GM06990 (cell line): ENCODE measurements at regions not wholly inside any gene's neighbourhood (a gene's known extent, or its start where the extent isn't known, plus 50 kb on each side); places are given as distances from the start of the nearest gene placed in this dataset.

ENCODE experiments used
- DNase-seq: peaks from one replicate; pipeline ENCODE4 v3.0.0-alpha.2; 2011; ENCODE audit not compliant: insufficient read length; ENCODE audit errors: extremely low read depth
- H3K27me3 ChIP-seq: replicated peaks from 2 replicates; pipeline ENCODE4 v1.6.0; 2011; ENCODE audit warnings: low read length; ENCODE audit not compliant: control insufficient read depth, insufficient read depth
- H3K36me3 ChIP-seq: 2 replicates; pipeline ENCODE4 v1.5.1; 2011; ENCODE audit warnings: low read length; ENCODE audit not compliant: control insufficient read depth, insufficient read depth
- H3K4me3 ChIP-seq: replicated peaks from 2 replicates; pipeline ENCODE4 v1.5.1; 2011; ENCODE audit warnings: low read depth, mild to moderate bottlenecking, control low read depth, low read length
- TF ChIP-seq, protein P1 (sequence below): IDR thresholded peaks from 2 replicates; pipeline ENCODE4 v1.5.1; 2011; ENCODE audit warnings: low read length, control low read depth, mild to moderate bottlenecking, inconsistent platforms; ENCODE audit not compliant: insufficient read depth, poor library complexity, severe bottlenecking

DNA sequence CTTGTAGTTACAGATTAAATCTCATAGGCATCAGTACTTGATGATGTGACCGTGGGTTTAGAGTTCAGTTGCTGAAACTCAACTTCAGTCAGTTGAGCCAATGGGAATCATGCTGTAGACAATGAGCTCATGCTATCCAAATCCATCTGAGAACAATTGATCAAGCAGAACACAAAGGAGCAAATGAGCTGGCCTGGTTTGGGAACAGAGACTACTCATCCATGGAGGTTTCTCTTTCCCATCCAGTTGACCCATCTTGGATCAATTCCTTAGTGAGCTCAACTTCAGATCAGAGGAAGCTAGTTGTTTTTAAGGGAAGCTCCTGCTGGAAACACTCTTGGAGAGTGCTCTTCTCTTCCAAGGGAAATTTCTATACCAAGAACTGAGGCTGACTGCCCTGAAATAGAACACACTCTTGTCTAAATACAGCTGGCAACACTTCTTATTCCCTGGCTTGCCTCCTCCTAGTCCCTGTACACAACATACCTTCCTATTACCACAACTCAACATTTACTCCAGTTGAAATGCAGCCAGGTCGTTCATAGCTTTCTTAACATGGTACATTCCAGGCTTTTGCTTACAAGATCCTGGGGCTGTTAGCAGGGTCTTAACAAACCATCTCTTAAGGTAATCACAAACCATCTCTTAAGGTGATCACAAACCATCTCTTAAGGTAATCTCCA is 203.9 kb upstream of the PRDM1 start:
- TF ChIP-seq, protein P1, sequence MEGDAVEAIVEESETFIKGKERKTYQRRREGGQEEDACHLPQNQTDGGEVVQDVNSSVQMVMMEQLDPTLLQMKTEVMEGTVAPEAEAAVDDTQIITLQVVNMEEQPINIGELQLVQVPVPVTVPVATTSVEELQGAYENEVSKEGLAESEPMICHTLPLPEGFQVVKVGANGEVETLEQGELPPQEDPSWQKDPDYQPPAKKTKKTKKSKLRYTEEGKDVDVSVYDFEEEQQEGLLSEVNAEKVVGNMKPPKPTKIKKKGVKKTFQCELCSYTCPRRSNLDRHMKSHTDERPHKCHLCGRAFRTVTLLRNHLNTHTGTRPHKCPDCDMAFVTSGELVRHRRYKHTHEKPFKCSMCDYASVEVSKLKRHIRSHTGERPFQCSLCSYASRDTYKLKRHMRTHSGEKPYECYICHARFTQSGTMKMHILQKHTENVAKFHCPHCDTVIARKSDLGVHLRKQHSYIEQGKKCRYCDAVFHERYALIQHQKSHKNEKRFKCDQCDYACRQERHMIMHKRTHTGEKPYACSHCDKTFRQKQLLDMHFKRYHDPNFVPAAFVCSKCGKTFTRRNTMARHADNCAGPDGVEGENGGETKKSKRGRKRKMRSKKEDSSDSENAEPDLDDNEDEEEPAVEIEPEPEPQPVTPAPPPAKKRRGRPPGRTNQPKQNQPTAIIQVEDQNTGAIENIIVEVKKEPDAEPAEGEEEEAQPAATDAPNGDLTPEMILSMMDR = no peak

DNA sequence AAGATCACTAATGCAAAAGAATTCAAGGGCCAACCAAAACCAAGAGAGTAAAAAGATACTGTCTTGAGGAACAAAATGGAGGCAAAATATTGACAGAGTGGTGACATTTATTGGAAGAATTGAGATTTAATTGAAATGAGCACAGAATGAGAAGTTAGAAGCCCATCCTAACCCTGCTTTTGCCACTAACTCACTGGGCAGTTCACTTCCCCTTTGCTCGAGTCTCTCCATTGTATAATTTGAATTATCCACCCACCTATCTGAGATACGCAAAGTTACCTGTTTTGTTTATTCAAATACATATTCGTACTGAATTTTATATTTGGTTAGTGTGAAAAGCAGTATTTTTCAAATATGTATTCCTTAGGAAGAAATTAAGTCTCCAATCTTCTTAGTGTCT is 204.5 kb upstream of the PRDM1 start:
- DNase-seq = no peak
- TF ChIP-seq, protein P1 = no peak
- H3K27me3 ChIP-seq = no peaks in the 10 kb centered on the region; the same call in 1 of the 2 replicates

More for the DNA sequence above, 203.9 kb upstream of the PRDM1 start:
- Histone ChIP-seq H3K4me3 (no peak overlapping the region), H3K27me3 (no peaks in the 10 kb centered on the region; the same call in 1 of the 2 replicates), H3K36me3 (no peaks in the 10 kb centered on the region)
- DNase-seq = no peak

DNA sequence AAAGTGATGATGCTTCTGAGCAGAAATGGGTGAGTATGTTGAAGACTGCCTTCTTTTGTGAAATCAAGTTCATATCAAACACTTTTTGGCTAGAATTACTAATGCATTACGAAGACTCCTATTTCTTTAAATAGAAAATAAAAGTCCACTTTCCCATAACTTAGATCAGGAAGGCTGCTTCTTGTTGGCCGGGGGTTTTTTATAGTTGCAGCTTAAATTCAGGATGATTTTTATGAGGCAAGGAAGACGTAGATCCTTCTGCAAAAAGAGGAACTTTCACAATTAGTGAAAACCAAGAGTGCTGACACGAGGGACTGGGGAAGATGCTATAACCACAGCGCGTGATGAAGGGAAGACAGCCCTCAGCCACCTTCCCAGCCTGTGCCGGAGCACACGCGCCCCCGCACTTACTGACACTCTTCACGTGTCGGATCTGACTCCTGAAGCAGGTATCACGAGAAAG is 206.1 kb upstream of the PRDM1 start:
- no peak for DNase-seq
- H3K36me3 ChIP-seq = no peaks in the 10 kb centered on the region
- H3K4me3 ChIP-seq = no peak overlapping the region
- H3K27me3 ChIP-seq = no peaks in the 10 kb centered on the region; the same call in 1 of the 2 replicates
- TF ChIP-seq, protein P1 = no peak

More for the DNA sequence above, 204.5 kb upstream of the PRDM1 start:
- no peaks in the 10 kb centered on the region for H3K36me3 ChIP-seq
- H3K4me3 ChIP-seq = no peak overlapping the region

DNA sequence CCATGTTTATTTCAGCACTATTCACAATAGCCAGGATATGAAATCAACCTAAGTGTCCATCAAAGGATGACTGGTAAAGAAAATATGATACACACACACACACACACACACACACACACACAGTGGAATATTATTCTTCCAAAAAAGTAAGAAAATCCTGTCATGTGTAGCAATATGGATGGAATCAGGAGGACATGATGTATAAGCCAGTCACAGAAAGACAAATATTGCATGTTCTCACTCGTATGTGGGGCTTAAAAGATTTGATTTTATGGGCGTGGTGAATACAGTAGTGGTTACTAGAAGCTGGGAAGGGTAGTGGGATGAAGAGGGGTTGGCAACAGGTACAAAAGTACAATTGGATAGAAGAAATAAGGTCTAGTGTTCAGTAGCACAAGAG is 207.0 kb upstream of the PRDM1 start:
- no peak for DNase-seq
- TF ChIP-seq, protein P1 = no peak
- Histone ChIP-seq H3K4me3 (no peak overlapping the region), H3K27me3 (no peaks in the 10 kb centered on the region; the same call in 1 of the 2 replicates), H3K36me3 (no peaks in the 10 kb centered on the region)

DNA sequence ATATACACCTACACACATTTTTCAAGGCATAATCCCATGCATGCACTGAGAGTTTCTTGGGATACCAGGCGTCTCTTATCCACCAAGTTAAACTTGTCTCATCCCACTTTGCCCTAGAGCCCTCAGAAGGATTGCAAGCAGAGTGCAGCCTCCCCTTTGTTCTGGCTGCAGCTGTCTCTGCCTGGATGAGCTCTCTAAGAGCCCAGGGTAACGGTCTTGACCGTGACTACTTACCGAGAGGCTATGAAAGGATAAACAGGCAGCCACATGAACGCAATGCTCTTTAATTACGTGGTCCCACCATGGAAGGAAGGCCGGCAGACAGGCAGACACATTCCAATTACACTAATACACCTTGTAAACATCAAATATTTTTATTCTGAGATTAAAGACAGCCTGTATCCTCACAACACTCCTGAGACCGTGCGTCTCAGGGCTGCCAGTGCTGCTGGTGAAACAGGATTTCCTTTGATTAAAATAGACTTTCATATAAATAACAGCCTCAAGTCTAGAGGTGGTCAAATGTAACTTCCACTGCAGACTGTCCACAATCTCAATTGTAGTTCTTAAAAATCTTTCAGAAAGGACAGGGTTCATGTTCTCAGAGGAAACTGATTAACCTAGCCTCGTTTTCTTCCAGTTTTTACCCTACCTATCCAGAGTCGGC is 210.0 kb upstream of the PRDM1 start:
- no peak overlapping the region for H3K4me3 ChIP-seq
- DNase-seq = no peak
- TF ChIP-seq, protein P1 = no peak
- H3K36me3 ChIP-seq = no peaks in the 10 kb centered on the region
- H3K27me3 ChIP-seq = no peaks in the 10 kb centered on the region; the same call in 1 of the 2 replicates
